ENCODE measurements at regions not wholly inside any gene's neighbourhood (a gene's known extent, or its start where the extent isn't known, plus 50 kb on each side); places are given as distances from the start of the nearest gene placed in this dataset.

- Histone ChIP-seq H3K36me3 (no peaks in the 10 kb centered on the region), H3K27ac (no peak overlapping the region), H3K4me1 (no peaks in the 10 kb centered on the region), H3K4me3 (no peak overlapping the region), H3K9me3 (no peaks in the 10 kb centered on the region), H3K27me3 (no peaks in the 10 kb centered on the region)
- no peak for TF ChIP-seq EP300 (IDR thresholded peaks at IDR 0.05; ENCODE audit: low read depth)
- TF ChIP-seq, protein P1, sequence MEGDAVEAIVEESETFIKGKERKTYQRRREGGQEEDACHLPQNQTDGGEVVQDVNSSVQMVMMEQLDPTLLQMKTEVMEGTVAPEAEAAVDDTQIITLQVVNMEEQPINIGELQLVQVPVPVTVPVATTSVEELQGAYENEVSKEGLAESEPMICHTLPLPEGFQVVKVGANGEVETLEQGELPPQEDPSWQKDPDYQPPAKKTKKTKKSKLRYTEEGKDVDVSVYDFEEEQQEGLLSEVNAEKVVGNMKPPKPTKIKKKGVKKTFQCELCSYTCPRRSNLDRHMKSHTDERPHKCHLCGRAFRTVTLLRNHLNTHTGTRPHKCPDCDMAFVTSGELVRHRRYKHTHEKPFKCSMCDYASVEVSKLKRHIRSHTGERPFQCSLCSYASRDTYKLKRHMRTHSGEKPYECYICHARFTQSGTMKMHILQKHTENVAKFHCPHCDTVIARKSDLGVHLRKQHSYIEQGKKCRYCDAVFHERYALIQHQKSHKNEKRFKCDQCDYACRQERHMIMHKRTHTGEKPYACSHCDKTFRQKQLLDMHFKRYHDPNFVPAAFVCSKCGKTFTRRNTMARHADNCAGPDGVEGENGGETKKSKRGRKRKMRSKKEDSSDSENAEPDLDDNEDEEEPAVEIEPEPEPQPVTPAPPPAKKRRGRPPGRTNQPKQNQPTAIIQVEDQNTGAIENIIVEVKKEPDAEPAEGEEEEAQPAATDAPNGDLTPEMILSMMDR (IDR thresholded peaks at IDR 0.05), result no peak
- TF ChIP-seq POLR2A (IDR thresholded peaks at IDR 0.05), result no peak
- TF ChIP-seq POLR2AphosphoS5 (IDR thresholded peaks at IDR 0.05), result no peak
- in situ Hi-C loops (cut with MboI; ENCODE audit: low pct_ligation_motif_present in 1 of 4, low pct_unique_long_range_greater_than_20kb in 1 of 4, low sequenced_read_pairs in 3 of 4), result no loop called here
- WGBS, 2 donors (ENCODE audit: low coverage in 1 of 2), result 85% methylated on average over 7 of the region's 7 CpGs; no CpG with 5 or more reads in 1 of the 2 donors
- intact Hi-C loops (cut with DNase I; ENCODE audit: low total_unique reads), result no loop called here
- no peak for DNase-seq
Measured at GRCh38 chr10:2208106-2208505, 470.8 kb upstream of the ADARB2 start.

DNA sequence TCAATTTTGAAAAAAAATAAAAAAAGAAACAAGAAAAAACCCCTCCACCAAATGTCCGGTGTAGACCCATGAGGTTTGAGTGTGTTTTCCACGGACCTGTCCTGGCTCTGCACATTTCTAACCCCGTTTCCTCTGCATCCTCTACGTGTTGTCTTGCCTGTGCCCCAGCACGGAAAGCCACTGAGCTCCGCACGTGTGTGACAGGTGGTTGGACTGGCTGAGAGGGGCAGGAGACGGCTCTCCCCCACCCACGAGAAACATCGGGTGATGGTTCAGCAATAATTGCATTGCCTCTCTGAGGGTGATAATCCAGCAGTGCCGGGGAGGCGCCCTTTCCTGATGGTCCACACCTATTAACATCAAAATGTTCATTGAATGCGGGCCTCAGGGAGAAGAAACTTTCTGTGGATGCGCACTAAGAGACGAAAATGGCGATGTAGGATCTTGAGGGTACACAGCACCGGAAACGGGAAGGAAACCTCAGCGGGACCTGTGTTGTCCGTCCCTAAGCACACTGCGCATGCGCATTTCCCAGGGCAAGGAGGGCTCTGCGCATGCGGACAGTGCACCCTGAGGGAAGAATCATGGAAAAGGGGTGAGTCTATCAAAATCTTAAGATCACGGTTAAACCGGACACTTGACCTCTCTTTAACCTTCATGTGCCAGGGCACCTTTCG, 470.1 kb upstream of the ADARB2 start:
- no peaks in the 10 kb centered on the region for H3K4me1 ChIP-seq
- no peak overlapping the region for H3K4me3 ChIP-seq
- no peak for DNase-seq
- no peaks in the 10 kb centered on the region for H3K9me3 ChIP-seq
- intact Hi-C loops (cut with DNase I; ENCODE audit: low total_unique reads), result no loop called here
- H3K36me3 ChIP-seq, result no peaks in the 10 kb centered on the region
- H3K27ac ChIP-seq, result no peak overlapping the region
- no peaks in the 10 kb centered on the region for H3K27me3 ChIP-seq
- in situ Hi-C loops (cut with MboI; ENCODE audit: low pct_ligation_motif_present in 1 of 4, low pct_unique_long_range_greater_than_20kb in 1 of 4, low sequenced_read_pairs in 3 of 4), result no loop called here
- TF ChIP-seq, protein P1 (IDR thresholded peaks at IDR 0.05), result no peak
- TF ChIP-seq POLR2A (IDR thresholded peaks at IDR 0.05) (no peak), POLR2AphosphoS5 (IDR thresholded peaks at IDR 0.05) (no peak), EP300 (IDR thresholded peaks at IDR 0.05; ENCODE audit: low read depth) (no peak)
- WGBS, 2 donors (ENCODE audit: low coverage in 1 of 2), result 92% methylated on average over 17 to 27 of the region's 27 CpGs

DNA sequence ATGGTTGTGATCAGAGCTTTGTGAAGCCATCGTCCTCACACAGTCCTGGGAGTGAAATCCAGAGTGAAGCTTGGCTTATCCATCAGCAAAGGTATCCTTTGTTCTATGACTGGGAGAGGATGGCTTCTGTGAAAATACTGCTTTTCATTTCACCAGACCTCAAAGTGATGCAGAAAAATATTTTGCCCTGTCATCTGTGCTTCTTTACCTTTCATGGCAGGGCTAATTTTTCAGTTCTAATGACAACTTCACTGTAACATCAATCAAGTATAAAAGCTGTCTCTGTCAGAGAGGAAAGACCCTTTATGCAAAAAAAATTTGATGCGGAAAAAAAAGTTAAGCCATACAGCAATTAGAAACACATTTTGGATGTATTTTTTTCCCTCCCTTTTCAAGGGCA, 468.1 kb upstream of the ADARB2 start:
- TF ChIP-seq, protein P1 (IDR thresholded peaks at IDR 0.05), result no peak
- TF ChIP-seq POLR2AphosphoS5 (IDR thresholded peaks at IDR 0.05) (no peak), POLR2A (IDR thresholded peaks at IDR 0.05) (no peak), EP300 (IDR thresholded peaks at IDR 0.05; ENCODE audit: low read depth) (no peak)
- Histone ChIP-seq H3K9me3 (no peaks in the 10 kb centered on the region), H3K4me3 (no peak overlapping the region), H3K27me3 (no peaks in the 10 kb centered on the region), H3K4me1 (no peaks in the 10 kb centered on the region), H3K36me3 (no peaks in the 10 kb centered on the region), H3K27ac (no peak overlapping the region)
- in situ Hi-C loops (cut with MboI; ENCODE audit: low pct_ligation_motif_present in 1 of 4, low pct_unique_long_range_greater_than_20kb in 1 of 4, low sequenced_read_pairs in 3 of 4), result no loop called here
- DNase-seq, result no peak
- WGBS, 2 donors (ENCODE audit: low coverage in 1 of 2), result 73 to 100% methylated on average over 1 to 2 of the region's 2 CpGs
- intact Hi-C loops (cut with DNase I; ENCODE audit: low total_unique reads), result no loop called here

GRCh38 chr10:2202401-2202800, 465.1 kb upstream of the ADARB2 start:
- TF ChIP-seq EP300 (IDR thresholded peaks at IDR 0.05; ENCODE audit: low read depth) (no peak), POLR2AphosphoS5 (IDR thresholded peaks at IDR 0.05) (no peak)
- no peaks in the 10 kb centered on the region for H3K27me3 ChIP-seq
- intact Hi-C loops (cut with DNase I; ENCODE audit: low total_unique reads) (no loop called here), in situ Hi-C loops (cut with MboI; ENCODE audit: low pct_ligation_motif_present in 1 of 4, low pct_unique_long_range_greater_than_20kb in 1 of 4, low sequenced_read_pairs in 3 of 4) (no loop called here)
- H3K36me3 ChIP-seq, result no peaks in the 10 kb centered on the region
- no peak for DNase-seq
- WGBS, 2 donors (ENCODE audit: low coverage in 1 of 2), result 21 to 55% methylated on average over 4 to 8 of the region's 8 CpGs
- H3K27ac ChIP-seq, result no peak overlapping the region
- no peak overlapping the region for H3K4me3 ChIP-seq
- H3K4me1 ChIP-seq, result no peaks in the 10 kb centered on the region
- peaks cover 0 to 4% of the 10 kb centered on the region in 2 donors for H3K9me3 ChIP-seq
